Activated naive CD8-positive, alpha-beta T cell treated with anti-CD3 and anti-CD28 coated beads for 36 hours (primary cell): ENCODE measurements at regions not wholly inside any gene's neighbourhood (a gene's known extent, or its start where the extent isn't known, plus 50 kb on each side); places are given as distances from the start of the nearest gene placed in this dataset.

Source experiments
- DNase-seq: peaks from one replicate; pipeline ENCODE4 v3.0.0; 2021
- H3K27ac Mint-ChIP-seq: one replicate; pipeline ENCODE4 v1.8.0; 2022; ENCODE audit warnings: mild to moderate bottlenecking, moderate library complexity, mixed read lengths
- H3K27me3 Mint-ChIP-seq: one replicate; pipeline ENCODE4 v1.8.0; 2022; ENCODE audit warnings: mild to moderate bottlenecking, mixed read lengths
- H3K36me3 Mint-ChIP-seq: one replicate; pipeline ENCODE4 v1.8.0; 2021; ENCODE audit warnings: mild to moderate bottlenecking, mixed read lengths
- H3K4me1 Mint-ChIP-seq: one replicate; pipeline ENCODE4 v1.8.0; 2021; ENCODE audit warnings: mixed read lengths
- H3K4me3 Mint-ChIP-seq: one replicate; pipeline ENCODE4 v1.8.0; 2022; ENCODE audit warnings: mild to moderate bottlenecking, moderate library complexity, mixed read lengths
- H3K9me3 Mint-ChIP-seq: one replicate; pipeline ENCODE4 v1.8.0; 2022; ENCODE audit warnings: mixed read lengths

GRCh38 chr13:105804561-105805190, 730.8 kb downstream of the EFNB2 start:
- DNase-seq, result no peak
- Mint-ChIP-seq H3K27ac (no peak overlapping the region), H3K27me3 (no peaks in the 10 kb centered on the region), H3K4me3 (no peak overlapping the region), H3K36me3 (no peaks in the 10 kb centered on the region), H3K9me3 (no peaks in the 10 kb centered on the region), H3K4me1 (no peaks in the 10 kb centered on the region)

- no peaks in the 10 kb centered on the region for H3K9me3 Mint-ChIP-seq
Observed at GRCh38 chr13:105799155-105799554, 736.3 kb downstream of the EFNB2 start.

GRCh38 chr13:105798541-105798940, 736.9 kb downstream of the EFNB2 start:
- no peaks in the 10 kb centered on the region for H3K36me3 Mint-ChIP-seq
- no peak overlapping the region for H3K27ac Mint-ChIP-seq
- no peaks in the 10 kb centered on the region for H3K4me1 Mint-ChIP-seq
- no peak overlapping the region for H3K4me3 Mint-ChIP-seq
- no peak for DNase-seq
- H3K9me3 Mint-ChIP-seq, result no peaks in the 10 kb centered on the region
- no peaks in the 10 kb centered on the region for H3K27me3 Mint-ChIP-seq

More at GRCh38 chr13:105799155-105799554, 736.3 kb downstream of the EFNB2 start:
- Mint-ChIP-seq H3K27me3 (no peaks in the 10 kb centered on the region), H3K27ac (no peak overlapping the region), H3K36me3 (no peaks in the 10 kb centered on the region), H3K4me1 (no peaks in the 10 kb centered on the region), H3K4me3 (no peak overlapping the region)
- DNase-seq, result no peak

- no peaks in the 10 kb centered on the region for H3K4me1 Mint-ChIP-seq
- no peak overlapping the region for H3K27ac Mint-ChIP-seq
- no peaks in the 10 kb centered on the region for H3K36me3 Mint-ChIP-seq
- H3K4me3 Mint-ChIP-seq, result no peak overlapping the region
- peaks cover 4% of the 10 kb centered on the region for H3K9me3 Mint-ChIP-seq
- DNase-seq, result no peak
- H3K27me3 Mint-ChIP-seq, result no peaks in the 10 kb centered on the region
Observed at GRCh38 chr13:105796081-105796480, 739.4 kb downstream of the EFNB2 start.

GRCh38 chr13:105790923-105791322, 744.5 kb downstream of the EFNB2 start:
- Mint-ChIP-seq H3K36me3 (no peaks in the 10 kb centered on the region), H3K4me1 (no peaks in the 10 kb centered on the region), H3K9me3 (peaks cover 4% of the 10 kb centered on the region), H3K27me3 (no peaks in the 10 kb centered on the region), H3K4me3 (no peak overlapping the region), H3K27ac (no peak overlapping the region)
- no peak for DNase-seq

GRCh38 chr13:105788530-105788929, 746.9 kb downstream of the EFNB2 start:
- Mint-ChIP-seq H3K9me3 (peaks cover 4% of the 10 kb centered on the region), H3K27ac (no peak overlapping the region), H3K27me3 (no peaks in the 10 kb centered on the region), H3K4me3 (no peak overlapping the region), H3K4me1 (no peaks in the 10 kb centered on the region), H3K36me3 (no peaks in the 10 kb centered on the region)
- DNase-seq, result no peak

GRCh38 chr13:105787632-105788031, 747.8 kb downstream of the EFNB2 start:
- H3K36me3 Mint-ChIP-seq, result no peaks in the 10 kb centered on the region
- H3K4me1 Mint-ChIP-seq, result no peaks in the 10 kb centered on the region
- no peak for DNase-seq
- no peaks in the 10 kb centered on the region for H3K27me3 Mint-ChIP-seq
- no peak overlapping the region for H3K4me3 Mint-ChIP-seq
- H3K9me3 Mint-ChIP-seq, result peaks cover 2% of the 10 kb centered on the region
- H3K27ac Mint-ChIP-seq, result no peak overlapping the region

GRCh38 chr13:105785436-105785835, 750.0 kb downstream of the EFNB2 start:
- Mint-ChIP-seq H3K4me1 (no peaks in the 10 kb centered on the region), H3K4me3 (no peak overlapping the region), H3K36me3 (no peaks in the 10 kb centered on the region), H3K27me3 (peaks cover 3% of the 10 kb centered on the region), H3K9me3 (no peaks in the 10 kb centered on the region), H3K27ac (no peak overlapping the region)
- DNase-seq, result no peak

GRCh38 chr13:105783261-105783660, 752.2 kb downstream of the EFNB2 start:
- H3K36me3 Mint-ChIP-seq, result no peaks in the 10 kb centered on the region
- no peaks in the 10 kb centered on the region for H3K9me3 Mint-ChIP-seq
- no peaks in the 10 kb centered on the region for H3K4me1 Mint-ChIP-seq
- H3K27ac Mint-ChIP-seq, result no peak overlapping the region
- H3K4me3 Mint-ChIP-seq, result no peak overlapping the region
- H3K27me3 Mint-ChIP-seq, result peaks cover 3% of the 10 kb centered on the region
- DNase-seq, result no peak

GRCh38 chr13:105778196-105778595, 757.3 kb downstream of the EFNB2 start:
- Mint-ChIP-seq H3K9me3 (no peaks in the 10 kb centered on the region), H3K4me1 (no peaks in the 10 kb centered on the region), H3K36me3 (no peaks in the 10 kb centered on the region), H3K27me3 (peaks cover 8% of the 10 kb centered on the region), H3K4me3 (no peak overlapping the region), H3K27ac (no peak overlapping the region)
- no peak for DNase-seq

- Mint-ChIP-seq H3K27me3 (peaks cover 5% of the 10 kb centered on the region), H3K9me3 (no peaks in the 10 kb centered on the region), H3K4me3 (no peak overlapping the region), H3K27ac (no peak overlapping the region), H3K4me1 (no peaks in the 10 kb centered on the region), H3K36me3 (no peaks in the 10 kb centered on the region)
- no peak for DNase-seq
Observed at GRCh38 chr13:105774739-105775460, 760.6 kb downstream of the EFNB2 start.

- H3K27me3 Mint-ChIP-seq, result peaks cover 5% of the 10 kb centered on the region
- H3K36me3 Mint-ChIP-seq, result no peaks in the 10 kb centered on the region
- DNase-seq, result no peak
- no peaks in the 10 kb centered on the region for H3K9me3 Mint-ChIP-seq
- H3K4me1 Mint-ChIP-seq, result no peaks in the 10 kb centered on the region
- no peak overlapping the region for H3K4me3 Mint-ChIP-seq
- H3K27ac Mint-ChIP-seq, result no peak overlapping the region
Observed at GRCh38 chr13:105773863-105774538, 761.5 kb downstream of the EFNB2 start.

GRCh38 chr13:105773241-105773640, 762.2 kb downstream of the EFNB2 start:
- no peak for DNase-seq
- Mint-ChIP-seq H3K36me3 (no peaks in the 10 kb centered on the region), H3K4me3 (no peak overlapping the region), H3K4me1 (no peaks in the 10 kb centered on the region), H3K27me3 (peaks cover 5% of the 10 kb centered on the region), H3K27ac (no peak overlapping the region), H3K9me3 (no peaks in the 10 kb centered on the region)

- no peak overlapping the region for H3K4me3 Mint-ChIP-seq
- no peaks in the 10 kb centered on the region for H3K9me3 Mint-ChIP-seq
- no peak overlapping the region for H3K27ac Mint-ChIP-seq
Observed at GRCh38 chr13:105764486-105764885, 771.0 kb downstream of the EFNB2 start.

GRCh38 chr13:105763851-105764250, 771.6 kb downstream of the EFNB2 start:
- Mint-ChIP-seq H3K27me3 (no peaks in the 10 kb centered on the region), H3K36me3 (no peaks in the 10 kb centered on the region), H3K4me3 (no peak overlapping the region), H3K4me1 (no peaks in the 10 kb centered on the region), H3K27ac (no peak overlapping the region), H3K9me3 (no peaks in the 10 kb centered on the region)
- no peak for DNase-seq

More at GRCh38 chr13:105764486-105764885, 771.0 kb downstream of the EFNB2 start:
- DNase-seq, result no peak
- Mint-ChIP-seq H3K4me1 (no peaks in the 10 kb centered on the region), H3K36me3 (no peaks in the 10 kb centered on the region), H3K27me3 (no peaks in the 10 kb centered on the region)
